Hepatocyte (in vitro differentiated cells): ENCODE measurements at regions not wholly inside any gene's neighbourhood (a gene's known extent, or its start where the extent isn't known, plus 50 kb on each side); places are given as distances from the start of the nearest gene placed in this dataset.

Source experiments
- CTCF ChIP-seq: fragments of 200-600 bp; sonication (generic); IDR thresholded peaks from 2 replicates; pipeline ENCODE4 v1.5.1; 2016; ENCODE audit warnings: antibody characterized with exemption, mild to moderate bottlenecking; ENCODE audit not compliant: poor library complexity
- EZH2 ChIP-seq: fragments of 200-600 bp; sonication (generic); IDR thresholded peaks from 2 replicates; pipeline ENCODE4 v1.6.1; 2016; ENCODE audit warnings: antibody characterized with exemption, mild to moderate bottlenecking, borderline replicate concordance

GRCh38 chr10:111804781-111805180 is 378.8 kb downstream of the GPAM start:
- TF ChIP-seq CTCF (no peak), EZH2 (no peak)
